ENCODE measurements at regions not wholly inside any gene's neighbourhood (a gene's known extent, or its start where the extent isn't known, plus 50 kb on each side); places are given as distances from the start of the nearest gene placed in this dataset.

- no peak overlapping the region for H3K4me3 ChIP-seq (ENCODE audit: control insufficient read depth, low read depth, low read length)
- DNase-seq (ENCODE audit: low read depth): peak; percentile 86
- TF ChIP-seq CTCF (conservative IDR thresholded peaks at IDR 0.05; ENCODE audit: control insufficient read depth, insufficient read depth, low read depth, low read length): no peak
Measured at GRCh38 chr12:89135976-89136634, 216.2 kb downstream of the DUSP6 start.

- no peak overlapping the region for H3K4me3 ChIP-seq (ENCODE audit: control insufficient read depth, low read depth, low read length)
- TF ChIP-seq CTCF (conservative IDR thresholded peaks at IDR 0.05; ENCODE audit: control insufficient read depth, insufficient read depth, low read depth, low read length): no peak
- no peak for DNase-seq (ENCODE audit: low read depth)
Measured at GRCh38 chr12:89134213-89134770, 218.0 kb downstream of the DUSP6 start.

GRCh38 chr12:89129167-89129870 is 223.0 kb downstream of the DUSP6 start:
- no peak for DNase-seq (ENCODE audit: low read depth)
- no peak overlapping the region for H3K4me3 ChIP-seq (ENCODE audit: control insufficient read depth, low read depth, low read length)
- no peak for TF ChIP-seq CTCF (conservative IDR thresholded peaks at IDR 0.05; ENCODE audit: control insufficient read depth, insufficient read depth, low read depth, low read length)

GRCh38 chr12:89126712-89127111 is 225.6 kb downstream of the DUSP6 start:
- peak; percentile 65 for DNase-seq (ENCODE audit: low read depth)
- no peak for TF ChIP-seq CTCF (conservative IDR thresholded peaks at IDR 0.05; ENCODE audit: control insufficient read depth, insufficient read depth, low read depth, low read length)
- H3K4me3 ChIP-seq (ENCODE audit: control insufficient read depth, low read depth, low read length): no peak overlapping the region

GRCh38 chr12:89122852-89123251 is 229.4 kb downstream of the DUSP6 start:
- TF ChIP-seq CTCF (conservative IDR thresholded peaks at IDR 0.05; ENCODE audit: control insufficient read depth, insufficient read depth, low read depth, low read length): no peak
- H3K4me3 ChIP-seq (ENCODE audit: control insufficient read depth, low read depth, low read length): no peak overlapping the region
- no peak for DNase-seq (ENCODE audit: low read depth)

GRCh38 chr12:89117448-89118034 is 234.8 kb downstream of the DUSP6 start:
- no peak for DNase-seq (ENCODE audit: low read depth)
- H3K4me3 ChIP-seq (ENCODE audit: control insufficient read depth, low read depth, low read length): no peak overlapping the region
- TF ChIP-seq CTCF (conservative IDR thresholded peaks at IDR 0.05; ENCODE audit: control insufficient read depth, insufficient read depth, low read depth, low read length): no peak

All from fibroblast of mammary gland (primary cell).